Spinal cord (tissue), 9 donors: ENCODE measurements at regions not wholly inside any gene's neighbourhood (a gene's known extent, or its start where the extent isn't known, plus 50 kb on each side); places are given as distances from the start of the nearest gene placed in this dataset.

Experiments used
- DNase-seq, 6 donors: peaks; one replicate each; pipeline versions ENCODE4 v3.0.0 to v3.0.0-alpha.2; 2013 to 2015; ENCODE audit warnings: low spot score in 6 of 6, low read depth in 4 of 6
- H3K27ac ChIP-seq: one replicate; pipeline ENCODE4 v1.5.1; 2013; ENCODE audit warnings: low read depth, low read length, control low read depth
- H3K27me3 ChIP-seq: one replicate; pipeline ENCODE4 v1.6.1; 2013; ENCODE audit warnings: low read length; ENCODE audit not compliant: control insufficient read depth, insufficient read depth
- H3K36me3 ChIP-seq: one replicate; pipeline ENCODE4 v1.6.1; 2013; ENCODE audit warnings: low read length; ENCODE audit not compliant: control insufficient read depth, insufficient read depth
- H3K4me1 ChIP-seq: one replicate; pipeline ENCODE4 v1.6.1; 2013; ENCODE audit warnings: low read length; ENCODE audit not compliant: control insufficient read depth, insufficient read depth
- H3K4me3 ChIP-seq: one replicate; pipeline ENCODE4 v1.5.1; 2013; ENCODE audit warnings: low read depth, low read length, control low read depth
- H3K9me3 ChIP-seq: one replicate; pipeline ENCODE4 v1.6.1; 2013; ENCODE audit warnings: low read length; ENCODE audit not compliant: control insufficient read depth, insufficient read depth
- WGBS: methylation state at CpG from one replicate; pipeline ENCODE4 v1.1.5; 2013; ENCODE audit warnings: missing lambda C conversion rate; ENCODE audit not compliant: insufficient coverage; 5-methylcytosine and 5-hydroxymethylcytosine counted together
- donor health status: healthy.

- peaks cover 20% of the 10 kb centered on the region for H3K4me1 ChIP-seq
- DNase-seq = peak in 2 of 6 donors; percentile 55 to 56
- no peak overlapping the region for H3K27ac ChIP-seq
- no peaks in the 10 kb centered on the region for H3K36me3 ChIP-seq
- no peaks in the 10 kb centered on the region for H3K9me3 ChIP-seq
- H3K27me3 ChIP-seq = no peaks in the 10 kb centered on the region
- no peak overlapping the region for H3K4me3 ChIP-seq
- WGBS = 29% methylated on average over 6 of the region's 13 CpGs
Observed at GRCh38 chr16:14002416-14002990, 68.6 kb upstream of the MRTFB start.

GRCh38 chr16:14003074-14003570 is 68.0 kb upstream of the MRTFB start:
- peak in 4 of 6 donors; percentile 48 to 92 (median 70) for DNase-seq
- peak overlapping the region; percentile 42 for H3K27ac ChIP-seq

GRCh38 chr16:14004031-14004728 is 66.9 kb upstream of the MRTFB start:
- H3K9me3 ChIP-seq = no peaks in the 10 kb centered on the region
- H3K27me3 ChIP-seq = no peaks in the 10 kb centered on the region
- peaks cover 20% of the 10 kb centered on the region for H3K4me1 ChIP-seq
- H3K27ac ChIP-seq = no peak overlapping the region
- no peak for DNase-seq
- 81% methylated on average over 13 of the region's 13 CpGs for WGBS
- no peak overlapping the region for H3K4me3 ChIP-seq
- no peaks in the 10 kb centered on the region for H3K36me3 ChIP-seq

More at GRCh38 chr16:14003074-14003570, 68.0 kb upstream of the MRTFB start:
- Histone ChIP-seq H3K4me1 (peaks cover 20% of the 10 kb centered on the region), H3K9me3 (no peaks in the 10 kb centered on the region), H3K27me3 (no peaks in the 10 kb centered on the region), H3K36me3 (no peaks in the 10 kb centered on the region), H3K4me3 (peak overlapping the region; percentile 14)
- under 1% methylated on average over 9 of the region's 15 CpGs for WGBS

GRCh38 chr16:14004729-14005315 is 66.3 kb upstream of the MRTFB start:
- no peak for DNase-seq
- Histone ChIP-seq H3K36me3 (no peaks in the 10 kb centered on the region), H3K4me1 (peaks cover 20% of the 10 kb centered on the region), H3K4me3 (no peak overlapping the region), H3K27ac (peak overlapping the region; percentile 26), H3K27me3 (no peaks in the 10 kb centered on the region), H3K9me3 (no peaks in the 10 kb centered on the region)
- WGBS = 57% methylated on average over 1 of the region's 2 CpGs

- Histone ChIP-seq H3K4me3 (no peak overlapping the region), H3K36me3 (no peaks in the 10 kb centered on the region), H3K9me3 (no peaks in the 10 kb centered on the region), H3K27ac (peak overlapping the region; percentile 26), H3K27me3 (no peaks in the 10 kb centered on the region), H3K4me1 (peaks cover 17% of the 10 kb centered on the region)
- WGBS = 77% methylated on average over 6 of the region's 6 CpGs
- DNase-seq = no peak
Observed at GRCh38 chr16:14005335-14005734, 65.8 kb upstream of the MRTFB start.

GRCh38 chr16:14007450-14007849 is 63.7 kb upstream of the MRTFB start:
- Histone ChIP-seq H3K27ac (no peak overlapping the region), H3K36me3 (no peaks in the 10 kb centered on the region), H3K9me3 (no peaks in the 10 kb centered on the region), H3K27me3 (no peaks in the 10 kb centered on the region), H3K4me3 (no peak overlapping the region), H3K4me1 (peaks cover 15% of the 10 kb centered on the region)
- no peak for DNase-seq
- no CpG with 5 or more reads among the region's 4 CpGs for WGBS

GRCh38 chr16:14011001-14011400 is 60.1 kb upstream of the MRTFB start:
- no peaks in the 10 kb centered on the region for H3K9me3 ChIP-seq
- no peak for DNase-seq
- no peak overlapping the region for H3K27ac ChIP-seq
- no peaks in the 10 kb centered on the region for H3K36me3 ChIP-seq
- no peaks in the 10 kb centered on the region for H3K27me3 ChIP-seq
- WGBS = no CpG with 5 or more reads among the region's 2 CpGs
- H3K4me3 ChIP-seq = no peak overlapping the region
- H3K4me1 ChIP-seq = no peaks in the 10 kb centered on the region

GRCh38 chr16:14011846-14012245 is 59.3 kb upstream of the MRTFB start:
- Histone ChIP-seq H3K4me1 (no peaks in the 10 kb centered on the region), H3K27ac (no peak overlapping the region), H3K4me3 (no peak overlapping the region), H3K27me3 (no peaks in the 10 kb centered on the region), H3K9me3 (no peaks in the 10 kb centered on the region), H3K36me3 (no peaks in the 10 kb centered on the region)
- DNase-seq = no peak
- 70% methylated on average over 2 of the region's 6 CpGs for WGBS

GRCh38 chr16:14013145-14013570 is 58.0 kb upstream of the MRTFB start:
- H3K9me3 ChIP-seq = no peaks in the 10 kb centered on the region
- WGBS = 71% methylated on average over 3 of the region's 4 CpGs
- H3K27me3 ChIP-seq = no peaks in the 10 kb centered on the region
- H3K36me3 ChIP-seq = no peaks in the 10 kb centered on the region
- DNase-seq = no peak
- peak overlapping the region; percentile 58 for H3K27ac ChIP-seq
- H3K4me1 ChIP-seq = no peaks in the 10 kb centered on the region
- H3K4me3 ChIP-seq = no peak overlapping the region
